Neural cell (in vitro differentiated cells): ENCODE measurements at regions not wholly inside any gene's neighbourhood (a gene's known extent, or its start where the extent isn't known, plus 50 kb on each side); places are given as distances from the start of the nearest gene placed in this dataset.
A peak's percentile ranks its signal among the peaks of the same experiment; 100 is the strongest.
"Not testable (repeated sequence)": the region's sequence is repeated elsewhere in the genome, so short reads cannot be mapped to it uniquely, and the experiment has no call there.

Experiments
- H2AFZ ChIP-seq: fragments of 200-600, 300-800 bp; sonication (generic), shearing (Covaris generic); 2 replicates; pipeline ENCODE4 v1.6.0; 2014; ENCODE audit warnings: low read depth, mild to moderate bottlenecking, antibody characterized with exemption, low read length, moderate library complexity
- H3F3A ChIP-seq: fragments of 200-600 bp; shearing (Covaris generic); 2 replicates; pipeline ENCODE4 v1.6.1; 2016; ENCODE audit warnings: mild to moderate bottlenecking, moderate library complexity, mixed read lengths, antibody characterized with exemption, low read length; ENCODE audit not compliant: insufficient read depth, poor library complexity, severe bottlenecking
- H3K27ac ChIP-seq: fragments of 200-600, 300-800 bp; sonication (generic), shearing (Covaris generic); 2 replicates; pipeline ENCODE4 v1.5.1; 2014; ENCODE audit warnings: mild to moderate bottlenecking, low read length, moderate library complexity
- H3K27me3 ChIP-seq: fragments of 300-800, 200-600 bp; sonication (generic), shearing (Covaris generic); 2 replicates; pipeline ENCODE4 v1.6.0; 2014; ENCODE audit warnings: mild to moderate bottlenecking, low read depth, low read length, moderate library complexity; ENCODE audit not compliant: insufficient read depth
- H3K36me3 ChIP-seq: fragments of 300-800, 200-600 bp; sonication (generic), shearing (Covaris generic); 2 replicates; pipeline ENCODE4 v1.5.1; 2014; ENCODE audit warnings: mild to moderate bottlenecking, antibody characterized with exemption, low read length, moderate library complexity; ENCODE audit not compliant: insufficient read depth
- H3K4me2 ChIP-seq: fragments of 300-800, 200-600 bp; sonication (generic), shearing (Covaris generic); 2 replicates; pipeline ENCODE4 v1.6.0; 2014; ENCODE audit warnings: mild to moderate bottlenecking, low read length
- H3K4me3 ChIP-seq: fragments of 300-800, 200-600 bp; sonication (generic), shearing (Covaris generic); 2 replicates; pipeline ENCODE4 v1.5.1; 2014; ENCODE audit warnings: mild to moderate bottlenecking, low read length, moderate library complexity
- H3K79me2 ChIP-seq: fragments of 200-600 bp; shearing (Covaris generic); replicated peaks from 2 replicates; pipeline ENCODE4 v1.6.0; 2014; ENCODE audit warnings: mild to moderate bottlenecking, low read length, moderate library complexity; ENCODE audit not compliant: insufficient read depth
- H3K9ac ChIP-seq: fragments of 300-800, 200-600 bp; sonication (generic), shearing (Covaris generic); 2 replicates; pipeline ENCODE4 v1.6.1; 2016; ENCODE audit warnings: mild to moderate bottlenecking, low read length, mixed read lengths
- H3K9me2 ChIP-seq: fragments of 200-600 bp; shearing (Covaris generic); 2 replicates; pipeline ENCODE4 v1.6.1; 2016; ENCODE audit warnings: mild to moderate bottlenecking, low read length, mixed read lengths; ENCODE audit not compliant: insufficient read depth
- H3K9me3 ChIP-seq: fragments of 200-600, 300-800 bp; sonication (generic), shearing (Covaris generic); 2 replicates; pipeline ENCODE4 v1.6.1; 2016; ENCODE audit warnings: mild to moderate bottlenecking, mixed run types, low read length, moderate library complexity, mixed read lengths
- H4K20me1 ChIP-seq: fragments of 200-600 bp; shearing (Covaris generic); 2 replicates; pipeline ENCODE4 v1.6.1; 2016; ENCODE audit warnings: mild to moderate bottlenecking, mixed run types; ENCODE audit not compliant: insufficient read depth
- CTCF ChIP-seq: fragments of 450-650 bp; IDR thresholded peaks from 2 replicates; pipeline ENCODE4 v1.5.1; 2014; ENCODE audit warnings: antibody characterized with exemption, mild to moderate bottlenecking, moderate library complexity; ENCODE audit not compliant: poor library complexity, severe bottlenecking
- EP300 ChIP-seq: fragments of 450-650 bp; conservative IDR thresholded peaks from 2 replicates; pipeline ENCODE4 v1.6.1; 2014; ENCODE audit warnings: antibody characterized with exemption, mild to moderate bottlenecking, moderate library complexity; ENCODE audit not compliant: poor library complexity, severe bottlenecking
- MXI1 ChIP-seq: fragments of 450-650 bp; conservative IDR thresholded peaks from 2 replicates; pipeline ENCODE4 v1.6.1; 2014; ENCODE audit warnings: antibody characterized with exemption, mild to moderate bottlenecking; ENCODE audit not compliant: poor library complexity, severe bottlenecking
- POLR2AphosphoS5 ChIP-seq: IDR thresholded peaks from 2 replicates; pipeline ENCODE4 v1.6.1; 2012
- RAD21 ChIP-seq: fragments of 450-650 bp; conservative IDR thresholded peaks from 2 replicates; pipeline ENCODE4 v1.6.1; 2014; ENCODE audit warnings: antibody characterized with exemption, mild to moderate bottlenecking, moderate library complexity
- REST ChIP-seq: IDR thresholded peaks from 2 replicates; pipeline ENCODE4 v1.6.1; 2012; ENCODE audit warnings: borderline replicate concordance
- SMC3 ChIP-seq: fragments of 450-650 bp; conservative IDR thresholded peaks from 2 replicates; pipeline ENCODE4 v1.6.1; 2014; ENCODE audit warnings: antibody characterized with exemption, mild to moderate bottlenecking, moderate library complexity; ENCODE audit not compliant: poor library complexity

- Histone ChIP-seq H4K20me1 (no peaks in the 10 kb centered on the region), H3K9ac (no peak overlapping the region)
Measured at GRCh38 chr4:188387179-188387791, 248.0 kb downstream of the TRIML1 start.

GRCh38 chr4:188391349-188391748 is 252.1 kb downstream of the TRIML1 start:
- not testable (repeated sequence) for H3K9me2 ChIP-seq, H3K27me3 ChIP-seq, H3K79me2 ChIP-seq, H4K20me1 ChIP-seq, H3K27ac ChIP-seq, H3K9ac ChIP-seq, H3F3A ChIP-seq, H2AFZ ChIP-seq, H3K4me3 ChIP-seq, H3K9me3 ChIP-seq, H3K4me2 ChIP-seq, H3K36me3 ChIP-seq

More at GRCh38 chr4:188387179-188387791, 248.0 kb downstream of the TRIML1 start:
- H3K9me2 ChIP-seq: no peaks in the 10 kb centered on the region
- peak overlapping the region; percentile 11 for H3K4me3 ChIP-seq
- no peaks in the 10 kb centered on the region for H3K27me3 ChIP-seq
- no peak for TF ChIP-seq REST
- TF ChIP-seq POLR2AphosphoS5: peak; percentile 69
- no peak for TF ChIP-seq MXI1
- TF ChIP-seq RAD21: no peak
- TF ChIP-seq EP300: no peak
- no peak for TF ChIP-seq CTCF
- TF ChIP-seq SMC3: no peak
- no peak overlapping the region for H2AFZ ChIP-seq
- no peaks in the 10 kb centered on the region for H3K9me3 ChIP-seq
- H3F3A ChIP-seq: no peaks in the 10 kb centered on the region
- no peaks in the 10 kb centered on the region for H3K36me3 ChIP-seq
- H3K79me2 ChIP-seq: no peaks in the 10 kb centered on the region
- no peak overlapping the region for H3K27ac ChIP-seq
- H3K4me2 ChIP-seq: peak overlapping the region; percentile 17

GRCh38 chr4:188396037-188396436 is 256.8 kb downstream of the TRIML1 start:
- no peaks in the 10 kb centered on the region for H3K27me3 ChIP-seq
- H3K9me3 ChIP-seq: no peaks in the 10 kb centered on the region
- TF ChIP-seq RAD21: no peak
- no peaks in the 10 kb centered on the region for H3K36me3 ChIP-seq
- no peak overlapping the region for H3K4me2 ChIP-seq
- H2AFZ ChIP-seq: no peak overlapping the region
- H4K20me1 ChIP-seq: no peaks in the 10 kb centered on the region
- no peak overlapping the region for H3K9ac ChIP-seq
- H3F3A ChIP-seq: no peaks in the 10 kb centered on the region
- no peak overlapping the region for H3K27ac ChIP-seq
- H3K79me2 ChIP-seq: no peaks in the 10 kb centered on the region
- H3K4me3 ChIP-seq: no peak overlapping the region
- H3K9me2 ChIP-seq: no peaks in the 10 kb centered on the region
